ENCODE measurements at regions not wholly inside any gene's neighbourhood (a gene's known extent, or its start where the extent isn't known, plus 50 kb on each side); places are given as distances from the start of the nearest gene placed in this dataset.

GRCh38 chr10:6719561-6719960 lies 139.5 kb upstream of the PRKCQ start:
- Histone ChIP-seq H3K4me1 (ENCODE audit: insufficient read depth, low read length) (peaks cover 16% of the 10 kb centered on the region; the same call in 1 of the 2 replicates), H3K27me3 (ENCODE audit: insufficient read depth, low read length) (no peaks in the 10 kb centered on the region), H2BK12ac (ENCODE audit: insufficient read length, low read depth, low read length) (no peak overlapping the region), H2BK15ac (ENCODE audit: low read depth, low read length) (no peak overlapping the region), H2BK20ac (ENCODE audit: low read depth, low read length, poor library complexity, severe bottlenecking) (no peak overlapping the region), H3K4me2 (ENCODE audit: insufficient read depth, insufficient read length, low read length) (no peak overlapping the region), H3K27ac (ENCODE audit: insufficient read length, low read depth, low read length) (no peak overlapping the region), H3K56ac (ENCODE audit: insufficient read length, low read depth, low read length) (no peak overlapping the region), H3K79me1 (ENCODE audit: insufficient read depth, low read depth, low read length, poor library complexity, severe bottlenecking) (no peaks in the 10 kb centered on the region), H3K23ac (ENCODE audit: insufficient read length, low read depth, low read length) (no peak overlapping the region), H4K5ac (ENCODE audit: insufficient read length, low read depth, low read length) (no peak overlapping the region), H3K14ac (ENCODE audit: insufficient read depth, low read length) (no peak overlapping the region), H3K23me2 (ENCODE audit: insufficient read length, low read depth, low read length, poor library complexity, severe bottlenecking) (no peaks in the 10 kb centered on the region), H4K91ac (ENCODE audit: insufficient read length, low read depth, low read length) (no peak overlapping the region), H3K4ac (ENCODE audit: low read depth, low read length) (no peak overlapping the region), H3K9ac (ENCODE audit: extremely low read depth, insufficient read length, low read length) (no peak overlapping the region), H2BK120ac (ENCODE audit: low read depth, low read length, poor library complexity, severe bottlenecking) (no peak overlapping the region), H2BK5ac (ENCODE audit: insufficient read length, low read length) (no peak overlapping the region), H3K9me3 (ENCODE audit: control insufficient read depth, low read depth, low read length) (no peaks in the 10 kb centered on the region), H2AK5ac (ENCODE audit: insufficient read length, low read length) (no peak overlapping the region), H4K20me1 (ENCODE audit: control insufficient read depth, insufficient read depth, insufficient read length) (no peaks in the 10 kb centered on the region), H3T11ph (ENCODE audit: low read length) (no peak overlapping the region), H2AFZ (ENCODE audit: low read length) (no peak overlapping the region), H3K18ac (ENCODE audit: insufficient read length, low read depth, low read length) (no peak overlapping the region), H4K8ac (replicated peaks; ENCODE audit: insufficient read length, low read depth, low read length) (no peak overlapping the region), H3K79me2 (ENCODE audit: insufficient read depth, low read length) (no peaks in the 10 kb centered on the region)
- peak overlapping the region in 1 of 3 experiments; percentile 66; a peak in 1 of 7 replicates for H3K27ac Mint-ChIP-seq
- no CpG with 5 or more reads among the region's 2 CpGs for WGBS (ENCODE audit: extremely low coverage, insufficient read length, low lambda C conversion rate)
- peaks cover 9 to 12% (median 10%) of the 10 kb centered on the region in 3 experiments; a peak in 6 of 7 replicates for H3K36me3 Mint-ChIP-seq (ENCODE audit: insufficient read depth in 1 of 3, low read depth in 3 of 3)
- no peaks in the 10 kb centered on the region; the same call in 1 of the 2 replicates for H3K27me3 Mint-ChIP-seq (ENCODE audit: low read depth)
- peaks cover 40 to 47% of the 10 kb centered on the region in 2 experiments for H3K4me1 Mint-ChIP-seq
- no peak for TF ChIP-seq CTCF (conservative IDR thresholded peaks at IDR 0.05)
- no peak for DNase-seq
- peaks cover 9 to 18% of the 10 kb centered on the region in 2 experiments for H3K9me3 Mint-ChIP-seq
- H3K4me3 Mint-ChIP-seq = no peak overlapping the region

Data from H9 (cell line).